HG02763 (cell line): ENCODE measurements at regions not wholly inside any gene's neighbourhood (a gene's known extent, or its start where the extent isn't known, plus 50 kb on each side); places are given as distances from the start of the nearest gene placed in this dataset.

ENCODE experiments used
- ATAC-seq: cut with Tn5 transposase; IDR thresholded peaks from one replicate; pipeline ENCODE4 v1.9.1; 2021; ENCODE audit warnings: mild to moderate bottlenecking, moderate library complexity; ENCODE audit not compliant: unreplicated experiment

- peak; percentile 44 for ATAC-seq
Observed at GRCh38 chr2:136207030-136207623, 89.2 kb upstream of the CXCR4 start.

- ATAC-seq = peak; percentile 96
Observed at GRCh38 chr2:136206613-136207012, 88.7 kb upstream of the CXCR4 start.

- ATAC-seq = no peak
Observed at GRCh38 chr2:136205615-136206014, 87.7 kb upstream of the CXCR4 start.

- ATAC-seq = no peak
Observed at GRCh38 chr2:136204971-136205370, 87.0 kb upstream of the CXCR4 start.

GRCh38 chr2:136195226-136195625 lies 77.3 kb upstream of the CXCR4 start:
- no peak for ATAC-seq

GRCh38 chr2:136191041-136191440 lies 73.1 kb upstream of the CXCR4 start:
- no peak for ATAC-seq

- no peak for ATAC-seq
Observed at GRCh38 chr2:136189221-136189782, 71.4 kb upstream of the CXCR4 start.

- no peak for ATAC-seq
Observed at GRCh38 chr2:136188086-136188485, 70.1 kb upstream of the CXCR4 start.

GRCh38 chr2:136185981-136186776 lies 68.2 kb upstream of the CXCR4 start:
- ATAC-seq = no peak

- no peak for ATAC-seq
Observed at GRCh38 chr2:136183097-136183496, 65.1 kb upstream of the CXCR4 start.

GRCh38 chr2:136182315-136182714 lies 64.4 kb upstream of the CXCR4 start:
- ATAC-seq = no peak

GRCh38 chr2:136179602-136179975 lies 61.6 kb upstream of the CXCR4 start:
- no peak for ATAC-seq

- ATAC-seq = no peak
Observed at GRCh38 chr2:136178941-136179601, 61.1 kb upstream of the CXCR4 start.

- ATAC-seq = no peak
Observed at GRCh38 chr2:136175868-136176267, 57.9 kb upstream of the CXCR4 start.

GRCh38 chr2:136175466-136175865 lies 57.5 kb upstream of the CXCR4 start:
- ATAC-seq = no peak

- ATAC-seq = no peak
Observed at GRCh38 chr2:136173126-136173525, 55.2 kb upstream of the CXCR4 start.

GRCh38 chr2:136171223-136171622 lies 53.3 kb upstream of the CXCR4 start:
- ATAC-seq = no peak

GRCh38 chr2:136168720-136169119 lies 50.8 kb upstream of the CXCR4 start:
- no peak for ATAC-seq

- ATAC-seq = no peak
Observed at GRCh38 chr2:136167721-136168475, 49.9 kb upstream of the CXCR4 start.
